PC-9 (cell line): ENCODE measurements at regions not wholly inside any gene's neighbourhood (a gene's known extent, or its start where the extent isn't known, plus 50 kb on each side); places are given as distances from the start of the nearest gene placed in this dataset.

Experiments
- BruUV-seq: library from RNA; stranded (reverse); fragments of 400-500 nt; replicated peaks from 2 replicates; lab custom pipeline; 2021; lab: Mats Ljungman, UMichigan
- CTCF ChIA-PET: fragments of 300-600 bp; sonication (Branson Sonifier 250); formaldehyde crosslinking; loops from one replicate; lab custom pipeline; 2022; ENCODE audit warnings: antibody characterized with exemption; lab: Charles Lee
- POLR2A ChIA-PET: fragments of 300-600 bp; sonication (Branson Sonifier 250); formaldehyde crosslinking; loops from one replicate; lab custom pipeline; 2022; ENCODE audit warnings: antibody characterized with exemption; ENCODE audit not compliant: unreplicated experiment; lab: Charles Lee
- DNase-seq, 2 experiments: peaks; one replicate each; pipeline versions ENCODE4 v3.0.0 to v3.0.0-alpha.2; 2015 to 2022; ENCODE audit warnings: mixed read lengths in 1 of 2
- H2AFZ ChIP-seq: fragments of 200-600 bp; sonication (generic); 2 replicates; pipeline ENCODE4 v1.8.1; 2017; ENCODE audit warnings: antibody characterized with exemption
- H3F3A ChIP-seq: fragments of 200-600 bp; sonication (generic); 2 replicates; pipeline ENCODE4 v1.8.1; 2017; ENCODE audit warnings: antibody characterized with exemption, mild to moderate bottlenecking, low read depth; ENCODE audit not compliant: insufficient read depth
- H3K27ac ChIP-seq: fragments of 200-600 bp; sonication (generic); 2 replicates; pipeline ENCODE4 v1.6.1; 2016; ENCODE audit warnings: mixed run types
- H3K27me3 ChIP-seq: fragments of 200-600 bp; sonication (generic); 2 replicates; pipeline ENCODE4 v1.6.1; 2016; ENCODE audit warnings: low read depth, mixed run types; ENCODE audit not compliant: insufficient read depth
- H3K36me3 ChIP-seq: fragments of 200-600 bp; sonication (generic); 2 replicates; pipeline ENCODE4 v1.6.1; 2016; ENCODE audit warnings: low read depth, mixed run types
- H3K4me1 ChIP-seq: fragments of 200-600 bp; sonication (generic); replicated peaks from 2 replicates; pipeline ENCODE4 v1.6.1; 2016; ENCODE audit warnings: mixed run types; ENCODE audit not compliant: insufficient read depth
- H3K4me2 ChIP-seq: fragments of 200-600 bp; sonication (generic); 2 replicates; pipeline ENCODE4 v1.6.1; 2017; ENCODE audit warnings: mixed run types
- H3K4me3 ChIP-seq: fragments of 200-600 bp; sonication (generic); 2 replicates; pipeline ENCODE4 v1.6.1; 2016; ENCODE audit warnings: mixed run types
- H3K79me2 ChIP-seq: fragments of 200-600 bp; sonication (generic); 2 replicates; pipeline ENCODE4 v1.6.1; 2017; ENCODE audit warnings: low read depth, mixed run types
- H3K9me2 ChIP-seq: fragments of 200-600 bp; sonication (generic); 2 replicates; pipeline ENCODE4 v1.8.1; 2017; ENCODE audit warnings: mild to moderate bottlenecking; ENCODE audit not compliant: insufficient read depth
- H3K9me3 ChIP-seq: fragments of 200-600 bp; sonication (generic); 2 replicates; pipeline ENCODE4 v1.8.1; 2016; ENCODE audit warnings: low read depth; ENCODE audit not compliant: insufficient read depth
- H4K20me1 ChIP-seq: fragments of 200-600 bp; sonication (generic); 2 replicates; pipeline ENCODE4 v1.8.1; 2017; ENCODE audit not compliant: insufficient read depth
- EZH2 ChIP-seq: fragments of 200-600 bp; sonication (generic); IDR thresholded peaks from 2 replicates; pipeline ENCODE4 v1.8.0; 2017; ENCODE audit warnings: antibody characterized with exemption, low read depth
- intact Hi-C: fragments of 100-400 bp; cut with micrococcal nuclease; formaldehyde crosslinking; loops from one replicate; pipeline ENCODE4 v1.10.0; 2022; ENCODE audit not compliant: unreplicated experiment
- TF ChIP-seq, protein P1 (sequence below): fragments of 200-600 bp; sonication (generic); conservative IDR thresholded peaks from 2 replicates; pipeline ENCODE4 v1.6.1; 2017; ENCODE audit warnings: mixed run types, antibody characterized with exemption, mild to moderate bottlenecking, moderate library complexity

DNA sequence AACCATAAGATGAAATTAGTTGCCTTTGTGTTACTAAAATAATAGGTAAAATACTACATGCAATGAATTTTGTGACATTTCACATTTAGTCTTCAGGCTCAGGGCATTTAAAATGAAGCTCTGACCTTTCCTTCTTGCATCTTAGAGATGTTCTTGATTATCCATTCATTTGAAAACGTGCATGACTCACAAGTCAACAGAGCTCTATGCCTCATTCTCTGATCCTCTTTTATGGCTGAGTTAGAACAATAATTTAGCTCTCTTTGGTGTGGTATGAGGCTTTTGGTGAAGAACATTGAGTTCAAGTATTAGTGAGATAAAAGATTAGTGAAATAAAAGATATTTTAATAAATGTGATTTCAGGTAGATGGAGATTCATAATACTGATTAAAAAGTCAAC lies 66.5 kb downstream of the TIGD2 start:
- Histone ChIP-seq H3K4me2 (no peak overlapping the region), H3K9me2 (no peaks in the 10 kb centered on the region), H3K9me3 (no peaks in the 10 kb centered on the region), H3K27me3 (no peaks in the 10 kb centered on the region), H3F3A (no peaks in the 10 kb centered on the region), H3K4me3 (no peak overlapping the region), H3K79me2 (no peaks in the 10 kb centered on the region), H3K27ac (no peak overlapping the region), H2AFZ (no peak overlapping the region), H4K20me1 (no peaks in the 10 kb centered on the region), H3K4me1 (no peaks in the 10 kb centered on the region), H3K36me3 (no peaks in the 10 kb centered on the region)
- intact Hi-C loops = no loop called here
- BruUV-seq = no TSS peak
- no peak for DNase-seq
- ChIA-PET CTCF (no interaction called here), POLR2A (no interaction called here)
- TF ChIP-seq EZH2 = no peak
- TF ChIP-seq, protein P1, sequence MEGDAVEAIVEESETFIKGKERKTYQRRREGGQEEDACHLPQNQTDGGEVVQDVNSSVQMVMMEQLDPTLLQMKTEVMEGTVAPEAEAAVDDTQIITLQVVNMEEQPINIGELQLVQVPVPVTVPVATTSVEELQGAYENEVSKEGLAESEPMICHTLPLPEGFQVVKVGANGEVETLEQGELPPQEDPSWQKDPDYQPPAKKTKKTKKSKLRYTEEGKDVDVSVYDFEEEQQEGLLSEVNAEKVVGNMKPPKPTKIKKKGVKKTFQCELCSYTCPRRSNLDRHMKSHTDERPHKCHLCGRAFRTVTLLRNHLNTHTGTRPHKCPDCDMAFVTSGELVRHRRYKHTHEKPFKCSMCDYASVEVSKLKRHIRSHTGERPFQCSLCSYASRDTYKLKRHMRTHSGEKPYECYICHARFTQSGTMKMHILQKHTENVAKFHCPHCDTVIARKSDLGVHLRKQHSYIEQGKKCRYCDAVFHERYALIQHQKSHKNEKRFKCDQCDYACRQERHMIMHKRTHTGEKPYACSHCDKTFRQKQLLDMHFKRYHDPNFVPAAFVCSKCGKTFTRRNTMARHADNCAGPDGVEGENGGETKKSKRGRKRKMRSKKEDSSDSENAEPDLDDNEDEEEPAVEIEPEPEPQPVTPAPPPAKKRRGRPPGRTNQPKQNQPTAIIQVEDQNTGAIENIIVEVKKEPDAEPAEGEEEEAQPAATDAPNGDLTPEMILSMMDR = no peak

DNA sequence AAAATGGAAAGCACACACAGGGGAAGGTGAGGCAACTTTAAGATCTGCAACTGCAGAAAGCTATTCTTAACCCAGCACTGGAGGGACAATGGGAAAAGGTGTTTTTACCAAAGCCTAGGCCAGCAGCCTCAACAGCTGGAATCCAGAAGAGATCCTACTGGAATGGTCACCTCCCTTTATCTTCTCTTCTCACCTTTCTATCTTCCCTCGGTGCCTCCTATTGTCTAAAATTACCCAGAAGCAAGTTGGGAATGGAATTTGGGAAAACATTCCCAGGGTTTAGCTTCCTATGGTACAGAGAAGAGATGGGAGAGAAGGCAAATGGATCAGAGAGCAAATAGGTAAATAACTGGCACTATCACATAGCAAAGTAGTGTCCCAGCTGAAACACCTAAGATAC lies 73.1 kb downstream of the TIGD2 start:
- DNase-seq = no peak
- Histone ChIP-seq H4K20me1 (no peaks in the 10 kb centered on the region), H3K27ac (no peak overlapping the region), H3K27me3 (no peaks in the 10 kb centered on the region), H3K9me2 (no peaks in the 10 kb centered on the region), H3K4me2 (no peak overlapping the region), H3K79me2 (no peaks in the 10 kb centered on the region), H3F3A (no peaks in the 10 kb centered on the region), H3K4me1 (no peaks in the 10 kb centered on the region), H3K9me3 (no peaks in the 10 kb centered on the region), H3K4me3 (no peak overlapping the region), H2AFZ (no peak overlapping the region), H3K36me3 (no peaks in the 10 kb centered on the region)
- POLR2A ChIA-PET = no interaction called here
- TF ChIP-seq EZH2 = no peak
- TF ChIP-seq, protein P1 = no peak
- CTCF ChIA-PET = no interaction called here
- no TSS peak for BruUV-seq
- intact Hi-C loops = no loop called here
